ENCODE measurements at regions not wholly inside any gene's neighbourhood (a gene's known extent, or its start where the extent isn't known, plus 50 kb on each side); places are given as distances from the start of the nearest gene placed in this dataset.

DNA sequence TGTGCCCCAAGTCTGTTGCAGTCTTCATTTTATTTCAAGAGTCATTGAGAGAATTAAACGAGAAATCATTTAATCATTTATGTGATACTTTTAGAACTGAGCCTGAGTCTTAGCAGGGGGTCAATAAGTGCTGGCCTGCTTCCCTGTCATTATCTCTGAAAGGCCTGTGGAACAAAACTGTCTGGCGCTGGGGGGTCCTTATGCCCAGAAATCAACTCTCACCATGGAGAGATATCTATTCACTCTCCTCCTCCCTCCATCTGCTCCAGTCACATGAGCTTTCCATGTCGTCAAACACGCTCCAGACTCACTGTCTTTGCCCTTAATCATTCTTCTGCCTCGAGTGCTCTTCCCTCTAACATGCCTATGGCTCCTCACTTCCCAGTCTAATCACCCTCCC lies 136.8 kb downstream of the ESM1 start:
- no peak for TF ChIP-seq EZH2 (IDR thresholded peaks at IDR 0.05; ENCODE audit: low read length, unreplicated experiment)
- TF ChIP-seq, protein P1, sequence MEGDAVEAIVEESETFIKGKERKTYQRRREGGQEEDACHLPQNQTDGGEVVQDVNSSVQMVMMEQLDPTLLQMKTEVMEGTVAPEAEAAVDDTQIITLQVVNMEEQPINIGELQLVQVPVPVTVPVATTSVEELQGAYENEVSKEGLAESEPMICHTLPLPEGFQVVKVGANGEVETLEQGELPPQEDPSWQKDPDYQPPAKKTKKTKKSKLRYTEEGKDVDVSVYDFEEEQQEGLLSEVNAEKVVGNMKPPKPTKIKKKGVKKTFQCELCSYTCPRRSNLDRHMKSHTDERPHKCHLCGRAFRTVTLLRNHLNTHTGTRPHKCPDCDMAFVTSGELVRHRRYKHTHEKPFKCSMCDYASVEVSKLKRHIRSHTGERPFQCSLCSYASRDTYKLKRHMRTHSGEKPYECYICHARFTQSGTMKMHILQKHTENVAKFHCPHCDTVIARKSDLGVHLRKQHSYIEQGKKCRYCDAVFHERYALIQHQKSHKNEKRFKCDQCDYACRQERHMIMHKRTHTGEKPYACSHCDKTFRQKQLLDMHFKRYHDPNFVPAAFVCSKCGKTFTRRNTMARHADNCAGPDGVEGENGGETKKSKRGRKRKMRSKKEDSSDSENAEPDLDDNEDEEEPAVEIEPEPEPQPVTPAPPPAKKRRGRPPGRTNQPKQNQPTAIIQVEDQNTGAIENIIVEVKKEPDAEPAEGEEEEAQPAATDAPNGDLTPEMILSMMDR (conservative IDR thresholded peaks at IDR 0.05; ENCODE audit: low read depth, low read length): no peak
- TF ChIP-seq EZH2phosphoT487 (IDR thresholded peaks at IDR 0.05; ENCODE audit: borderline replicate concordance, low read length): no peak
